WTC11 (cell line): ENCODE measurements at regions not wholly inside any gene's neighbourhood (a gene's known extent, or its start where the extent isn't known, plus 50 kb on each side); places are given as distances from the start of the nearest gene placed in this dataset.

ENCODE experiments used
- TF ChIP-seq, protein P1 (sequence below): sonication (generic); formaldehyde crosslinking; IDR thresholded peaks from 2 replicates; pipeline ENCODE4 v1.8.0; 2023; ENCODE audit warnings: missing genetic modification reagents
- TF ChIP-seq, protein P2 (sequence below): sonication (generic); formaldehyde crosslinking; IDR thresholded peaks from 2 replicates; pipeline ENCODE4 v1.8.0; 2022; ENCODE audit warnings: mild to moderate bottlenecking, missing genetic modification reagents
- TF ChIP-seq, protein P3 (sequence below): fragments of 200-600 bp; IDR thresholded peaks from 2 replicates; pipeline ENCODE4 v1.8.0; 2022; ENCODE audit warnings: antibody characterized with exemption

DNA sequence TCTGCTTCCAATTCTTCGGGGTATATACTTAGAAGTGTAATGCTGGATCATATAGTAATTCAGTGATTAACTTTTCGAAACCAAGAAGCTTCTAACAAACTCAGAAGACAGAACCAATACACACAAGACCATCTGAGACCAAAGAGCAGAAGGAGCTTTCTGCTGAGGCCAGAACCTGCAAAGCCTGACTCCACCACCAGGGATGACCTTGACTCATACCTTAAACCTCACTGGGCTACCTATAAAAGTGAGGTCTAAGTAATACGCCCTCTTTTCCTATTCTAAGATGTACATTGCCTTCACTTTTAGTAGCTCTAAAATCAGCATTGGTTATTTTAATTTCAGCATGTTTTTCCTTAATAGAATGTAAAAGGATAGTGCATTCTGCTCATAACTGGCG is 84.8 kb downstream of the FOXF2 start:
- TF ChIP-seq, protein P1, sequence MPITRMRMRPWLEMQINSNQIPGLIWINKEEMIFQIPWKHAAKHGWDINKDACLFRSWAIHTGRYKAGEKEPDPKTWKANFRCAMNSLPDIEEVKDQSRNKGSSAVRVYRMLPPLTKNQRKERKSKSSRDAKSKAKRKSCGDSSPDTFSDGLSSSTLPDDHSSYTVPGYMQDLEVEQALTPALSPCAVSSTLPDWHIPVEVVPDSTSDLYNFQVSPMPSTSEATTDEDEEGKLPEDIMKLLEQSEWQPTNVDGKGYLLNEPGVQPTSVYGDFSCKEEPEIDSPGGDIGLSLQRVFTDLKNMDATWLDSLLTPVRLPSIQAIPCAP (CRISPR knock-in tag) = no peak
- TF ChIP-seq, protein P2, sequence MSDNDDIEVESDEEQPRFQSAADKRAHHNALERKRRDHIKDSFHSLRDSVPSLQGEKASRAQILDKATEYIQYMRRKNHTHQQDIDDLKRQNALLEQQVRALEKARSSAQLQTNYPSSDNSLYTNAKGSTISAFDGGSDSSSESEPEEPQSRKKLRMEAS (CRISPR knock-in tag) = no peak
- TF ChIP-seq, protein P3, sequence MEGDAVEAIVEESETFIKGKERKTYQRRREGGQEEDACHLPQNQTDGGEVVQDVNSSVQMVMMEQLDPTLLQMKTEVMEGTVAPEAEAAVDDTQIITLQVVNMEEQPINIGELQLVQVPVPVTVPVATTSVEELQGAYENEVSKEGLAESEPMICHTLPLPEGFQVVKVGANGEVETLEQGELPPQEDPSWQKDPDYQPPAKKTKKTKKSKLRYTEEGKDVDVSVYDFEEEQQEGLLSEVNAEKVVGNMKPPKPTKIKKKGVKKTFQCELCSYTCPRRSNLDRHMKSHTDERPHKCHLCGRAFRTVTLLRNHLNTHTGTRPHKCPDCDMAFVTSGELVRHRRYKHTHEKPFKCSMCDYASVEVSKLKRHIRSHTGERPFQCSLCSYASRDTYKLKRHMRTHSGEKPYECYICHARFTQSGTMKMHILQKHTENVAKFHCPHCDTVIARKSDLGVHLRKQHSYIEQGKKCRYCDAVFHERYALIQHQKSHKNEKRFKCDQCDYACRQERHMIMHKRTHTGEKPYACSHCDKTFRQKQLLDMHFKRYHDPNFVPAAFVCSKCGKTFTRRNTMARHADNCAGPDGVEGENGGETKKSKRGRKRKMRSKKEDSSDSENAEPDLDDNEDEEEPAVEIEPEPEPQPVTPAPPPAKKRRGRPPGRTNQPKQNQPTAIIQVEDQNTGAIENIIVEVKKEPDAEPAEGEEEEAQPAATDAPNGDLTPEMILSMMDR = no peak
